A673 (cell line): ENCODE measurements at regions not wholly inside any gene's neighbourhood (a gene's known extent, or its start where the extent isn't known, plus 50 kb on each side); places are given as distances from the start of the nearest gene placed in this dataset.

Experiments used
- BruUV-seq: library from RNA; stranded (reverse); fragments of 400-500 nt; replicated peaks from 2 replicates; lab custom pipeline; 2021; lab: Mats Ljungman, UMichigan
- CTCF ChIA-PET: fragments of 300-600 bp; sonication (Branson Sonifier 250); formaldehyde crosslinking; loops from one replicate; lab custom pipeline; 2022; ENCODE audit warnings: antibody characterized with exemption; lab: Charles Lee
- POLR2A ChIA-PET: fragments of 300-600 bp; sonication (Branson Sonifier 250); formaldehyde crosslinking; loops from one replicate; lab custom pipeline; 2022; ENCODE audit warnings: antibody characterized with exemption; ENCODE audit not compliant: low non-redundant PET; lab: Charles Lee
- DNase-seq: peaks from one replicate; pipeline ENCODE4 v3.0.0-alpha.2; 2015; ENCODE audit warnings: low spot score
- H3K27ac ChIP-seq: fragments of 200-600 bp; sonication (generic); 2 replicates; pipeline ENCODE4 v1.5.1; 2016; ENCODE audit warnings: mixed run types, low read depth, mild to moderate bottlenecking, mixed read lengths, antibody characterized with exemption, low read length; ENCODE audit not compliant: poor library complexity, severe bottlenecking
- H3K27me3 ChIP-seq: fragments of 200-600 bp; sonication (generic); replicated peaks from 2 replicates; pipeline ENCODE4 v1.6.1; 2017; ENCODE audit warnings: mixed run types, low read depth, mild to moderate bottlenecking, mixed read lengths, antibody characterized with exemption, low read length; ENCODE audit not compliant: insufficient read depth, poor library complexity
- H3K36me3 ChIP-seq: fragments of 200-600 bp; sonication (generic); 2 replicates; pipeline ENCODE4 v1.6.1; 2016; ENCODE audit warnings: mixed run types, mild to moderate bottlenecking, mixed read lengths, antibody characterized with exemption, low read length; ENCODE audit not compliant: insufficient read depth, poor library complexity, severe bottlenecking
- H3K4me1 ChIP-seq: fragments of 200-600 bp; sonication (generic); 2 replicates; pipeline ENCODE4 v1.6.1; 2017; ENCODE audit warnings: mixed run types, mild to moderate bottlenecking, mixed read lengths, antibody characterized with exemption, low read length; ENCODE audit not compliant: insufficient read depth, poor library complexity, severe bottlenecking
- H3K4me3 ChIP-seq: fragments of 200-600 bp; sonication (generic); 2 replicates; pipeline ENCODE4 v1.5.1; 2016; ENCODE audit warnings: low read depth, mixed run types, mild to moderate bottlenecking, mixed read lengths, low read length; ENCODE audit not compliant: poor library complexity, severe bottlenecking
- H3K9me3 ChIP-seq: fragments of 200-600 bp; sonication (generic); 2 replicates; pipeline ENCODE4 v1.6.1; 2016; ENCODE audit warnings: mixed run types, low read depth, mild to moderate bottlenecking, mixed read lengths, antibody characterized with exemption, low read length; ENCODE audit not compliant: poor library complexity, severe bottlenecking
- CTCF ChIP-seq: fragments of 300-800, 200-600 bp; sonication (generic); conservative IDR thresholded peaks from 2 replicates; pipeline ENCODE4 v1.5.1; 2017; ENCODE audit warnings: low read depth, mild to moderate bottlenecking, antibody characterized with exemption, low read length, moderate library complexity, mixed read lengths
- EZH2 ChIP-seq: fragments of 200-600 bp; sonication (generic); IDR thresholded peaks from 2 replicates; pipeline ENCODE4 v1.6.1; 2017; ENCODE audit warnings: borderline replicate concordance, low read depth, mild to moderate bottlenecking, mixed read lengths, antibody characterized with exemption, low read length; ENCODE audit not compliant: poor library complexity, severe bottlenecking
- intact Hi-C: fragments of 100-400 bp; cut with micrococcal nuclease; formaldehyde crosslinking; loops from one replicate; pipeline ENCODE4 v1.10.0; 2022; ENCODE audit not compliant: unreplicated experiment

GRCh38 chr15:25177955-25178801 is 223.4 kb downstream of the SNRPN start:
- Histone ChIP-seq H3K4me3 (no peak overlapping the region), H3K36me3 (no peaks in the 10 kb centered on the region), H3K9me3 (peaks cover 46% of the 10 kb centered on the region), H3K4me1 (no peaks in the 10 kb centered on the region), H3K27ac (no peak overlapping the region), H3K27me3 (no peaks in the 10 kb centered on the region)
- intact Hi-C loops = no loop called here
- CTCF ChIA-PET = no interaction called here
- BruUV-seq = no TSS peak
- TF ChIP-seq EZH2 (no peak), CTCF (no peak)
- POLR2A ChIA-PET = no interaction called here
- DNase-seq = no peak

- no peaks in the 10 kb centered on the region for H3K4me1 ChIP-seq
- DNase-seq = no peak
- ChIA-PET CTCF (no interaction called here), POLR2A (no interaction called here)
- H3K36me3 ChIP-seq = no peaks in the 10 kb centered on the region
- BruUV-seq = no TSS peak
- no peaks in the 10 kb centered on the region for H3K27me3 ChIP-seq
- H3K27ac ChIP-seq = no peak overlapping the region
- no peak for TF ChIP-seq CTCF
- no peak for TF ChIP-seq EZH2
- intact Hi-C loops = no loop called here
- H3K9me3 ChIP-seq = peaks cover 44% of the 10 kb centered on the region
- no peak overlapping the region for H3K4me3 ChIP-seq
These were observed 224.3 kb downstream of the SNRPN start for GRCh38 chr15:25178835-25179672.

GRCh38 chr15:25179673-25180511 is 225.1 kb downstream of the SNRPN start:
- POLR2A ChIA-PET = no interaction called here
- H3K27me3 ChIP-seq = no peaks in the 10 kb centered on the region
- no TSS peak for BruUV-seq
- intact Hi-C loops = no loop called here
- CTCF ChIA-PET = no interaction called here
- no peak for DNase-seq
- H3K4me1 ChIP-seq = no peaks in the 10 kb centered on the region
- no peak overlapping the region for H3K27ac ChIP-seq
- no peak for TF ChIP-seq CTCF
- no peak for TF ChIP-seq EZH2
- H3K4me3 ChIP-seq = no peak overlapping the region
- H3K9me3 ChIP-seq = peaks cover 44% of the 10 kb centered on the region
- H3K36me3 ChIP-seq = no peaks in the 10 kb centered on the region
